ENCODE measurements at regions not wholly inside any gene's neighbourhood (a gene's known extent, or its start where the extent isn't known, plus 50 kb on each side); places are given as distances from the start of the nearest gene placed in this dataset.

DNA sequence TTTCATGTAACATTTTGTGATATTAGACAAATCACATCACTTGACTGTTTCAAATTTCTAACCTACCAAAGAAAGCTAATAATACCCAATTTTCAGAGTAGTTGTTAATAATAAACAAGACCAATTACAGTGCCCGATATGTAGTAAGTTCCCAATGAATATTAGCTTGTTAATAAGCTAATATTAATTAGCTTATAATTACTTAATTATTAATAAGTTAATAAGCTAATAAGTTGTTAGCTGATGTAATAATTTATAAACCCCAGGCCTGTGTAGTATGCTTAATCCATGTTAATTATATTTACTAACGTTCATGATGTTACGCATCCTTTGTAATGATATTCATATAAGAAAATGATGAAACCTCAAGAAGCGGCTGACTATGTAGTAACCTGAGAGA is 643.8 kb upstream of the KIRREL3 start:
- no peak for DNase-seq (ENCODE audit: low read depth in 2 of 2)

GRCh38 chr11:127643268-127644058 is 642.9 kb upstream of the KIRREL3 start:
- DNase-seq (ENCODE audit: low read depth in 2 of 2): no peak

- DNase-seq (ENCODE audit: low read depth in 2 of 2): no peak
Observed at GRCh38 chr11:127640561-127641451, 640.2 kb upstream of the KIRREL3 start.

DNA sequence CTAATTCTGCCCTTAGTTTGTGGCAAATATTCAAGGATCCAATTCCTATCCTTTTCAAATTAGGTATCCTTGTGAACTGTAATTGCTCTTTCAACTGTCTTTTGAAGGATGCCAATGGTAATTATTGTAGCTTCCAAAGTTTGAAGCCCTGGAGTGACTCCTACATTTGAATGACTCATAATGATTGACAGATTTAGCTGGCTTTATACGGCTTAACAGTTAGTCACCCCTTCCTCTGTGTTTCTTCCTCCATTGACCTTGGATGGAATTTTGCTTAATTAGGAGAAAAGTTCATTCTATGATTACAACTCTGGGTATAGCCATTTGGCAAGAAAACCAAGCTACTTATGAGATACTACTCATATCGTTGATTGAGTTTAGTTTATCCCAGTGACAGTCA is 639.3 kb upstream of the KIRREL3 start:
- no peak for DNase-seq (ENCODE audit: low read depth in 2 of 2)

GRCh38 chr11:127632976-127633680 is 632.6 kb upstream of the KIRREL3 start:
- DNase-seq (ENCODE audit: low read depth in 2 of 2): no peak

- DNase-seq (ENCODE audit: low read depth in 2 of 2): no peak
Observed at GRCh38 chr11:127632546-127632945, 632.0 kb upstream of the KIRREL3 start.

- DNase-seq (ENCODE audit: low read depth in 2 of 2): no peak
Observed at GRCh38 chr11:127631974-127632373, 631.4 kb upstream of the KIRREL3 start.

DNA sequence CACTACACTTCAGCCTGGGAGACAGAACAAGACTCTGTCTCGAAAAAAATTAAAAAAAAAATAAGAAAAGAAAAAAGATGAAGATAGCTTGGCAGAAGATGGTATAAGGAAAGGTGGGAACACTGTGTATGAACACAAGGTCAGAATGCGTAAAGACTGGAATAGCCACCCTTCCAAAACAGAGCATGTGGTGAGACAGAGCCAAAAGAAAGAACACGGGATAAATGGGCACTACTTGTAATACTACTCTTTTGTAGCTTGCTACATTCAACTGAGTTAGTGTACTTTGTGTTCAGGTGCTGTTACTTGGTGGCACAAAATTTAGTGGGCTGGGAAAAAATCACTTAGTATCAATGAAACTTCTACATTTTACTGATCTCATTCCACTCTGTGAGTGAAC is 628.6 kb upstream of the KIRREL3 start:
- no peak for DNase-seq (ENCODE audit: low read depth in 2 of 2)

DNA sequence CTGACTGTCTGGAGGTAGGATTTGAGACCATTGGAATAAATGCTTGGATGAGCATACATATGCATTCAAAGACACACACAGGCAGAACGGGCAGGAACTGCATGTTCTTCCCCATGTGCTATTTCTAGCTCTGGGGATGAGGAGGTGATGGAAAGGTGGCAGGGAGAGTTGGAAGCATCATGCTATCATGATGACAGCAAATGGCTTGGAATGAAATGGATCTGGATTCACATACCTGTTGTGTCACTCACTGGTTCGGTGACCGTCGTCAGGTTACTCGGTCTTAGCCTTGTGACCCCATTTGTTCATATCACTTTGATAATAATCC is 627.9 kb upstream of the KIRREL3 start:
- no peak for DNase-seq (ENCODE audit: low read depth in 2 of 2)

DNA sequence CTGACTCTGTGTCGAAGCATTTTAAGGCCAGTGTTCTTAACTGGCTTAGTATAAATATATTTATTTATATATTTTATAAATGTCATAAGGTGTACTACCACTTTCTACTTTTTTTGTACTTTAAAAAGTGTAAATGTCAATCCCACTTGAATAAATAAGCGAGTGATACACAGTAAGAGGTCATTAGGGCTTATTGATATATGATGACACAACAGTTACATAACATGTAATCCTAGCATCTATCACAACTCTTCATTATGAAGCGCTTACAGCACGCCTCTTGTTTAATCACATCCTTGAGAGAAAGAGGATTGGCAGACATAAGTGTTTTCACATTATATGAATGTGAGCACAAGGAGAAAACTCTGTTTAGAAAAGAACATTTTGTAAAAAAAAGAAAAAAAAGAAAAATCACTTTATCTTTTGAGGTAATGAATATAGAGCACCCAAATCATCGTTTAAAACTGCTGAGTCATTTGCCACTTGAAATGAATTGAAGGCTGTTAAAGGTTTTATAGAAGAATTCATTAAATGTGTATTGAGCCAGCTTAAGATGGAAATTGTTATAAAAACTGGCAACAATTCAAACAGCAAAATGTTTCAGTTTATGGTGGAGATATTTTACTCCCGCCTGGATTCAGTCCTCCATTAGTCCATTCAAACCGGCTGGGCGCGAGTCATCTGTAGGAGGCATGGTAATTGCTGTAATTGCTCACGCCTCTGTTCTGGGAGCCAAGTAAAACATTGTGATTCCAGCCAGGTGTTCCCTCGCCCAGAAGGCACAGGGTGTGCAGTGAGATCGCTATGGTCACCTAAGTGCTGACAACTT is 627.3 kb upstream of the KIRREL3 start:
- no peak for DNase-seq (ENCODE audit: low read depth in 2 of 2)

DNA sequence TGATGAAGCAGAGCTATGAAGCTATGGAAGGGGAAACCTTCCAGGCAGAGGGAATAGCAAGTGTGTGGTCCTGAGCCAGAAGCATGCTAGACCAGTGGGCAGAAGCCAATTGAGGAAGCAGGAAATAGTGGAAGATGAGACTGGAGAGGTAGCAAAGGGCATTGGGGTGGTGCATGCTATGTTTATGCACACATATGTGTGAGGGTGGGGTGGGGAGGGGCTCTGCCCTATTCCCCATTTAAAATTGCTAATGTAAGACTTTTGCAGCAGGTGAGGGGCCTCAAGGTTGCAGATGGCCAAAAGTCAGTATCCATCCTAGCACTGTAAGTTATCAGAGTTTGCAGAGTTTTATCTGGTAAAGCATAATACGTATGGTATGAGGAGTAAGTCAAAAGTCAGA is 626.6 kb upstream of the KIRREL3 start:
- DNase-seq (ENCODE audit: low read depth in 2 of 2): no peak

DNA sequence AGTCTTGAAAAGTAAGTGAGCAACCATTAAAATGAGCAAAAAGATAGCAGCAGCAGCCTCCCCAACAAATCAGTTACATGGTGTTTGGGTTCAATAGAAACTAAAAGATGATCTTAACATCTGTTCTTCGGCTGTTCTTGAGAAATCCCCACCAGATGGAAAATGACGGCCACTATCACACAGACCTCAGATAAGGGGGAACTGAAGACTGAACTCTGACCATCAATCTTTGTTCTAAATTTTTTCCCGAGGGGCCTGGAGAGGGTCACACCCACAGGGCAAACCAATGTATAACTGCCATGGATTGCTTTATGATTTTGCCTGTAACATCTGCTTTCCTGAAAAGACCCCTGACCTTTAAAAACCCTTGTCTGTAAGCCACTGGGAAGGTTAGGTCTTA is 624.8 kb upstream of the KIRREL3 start:
- no peak for DNase-seq (ENCODE audit: low read depth in 2 of 2)

- DNase-seq (ENCODE audit: low read depth in 2 of 2): no peak
Observed at GRCh38 chr11:127624306-127624856, 623.8 kb upstream of the KIRREL3 start.

- no peak for DNase-seq (ENCODE audit: low read depth in 2 of 2)
Observed at GRCh38 chr11:127622686-127623085, 622.1 kb upstream of the KIRREL3 start.

GRCh38 chr11:127620671-127621070 is 620.1 kb upstream of the KIRREL3 start:
- DNase-seq (ENCODE audit: low read depth in 2 of 2): no peak

- DNase-seq (ENCODE audit: low read depth in 2 of 2): no peak
Observed at GRCh38 chr11:127619946-127620345, 619.4 kb upstream of the KIRREL3 start.

DNA sequence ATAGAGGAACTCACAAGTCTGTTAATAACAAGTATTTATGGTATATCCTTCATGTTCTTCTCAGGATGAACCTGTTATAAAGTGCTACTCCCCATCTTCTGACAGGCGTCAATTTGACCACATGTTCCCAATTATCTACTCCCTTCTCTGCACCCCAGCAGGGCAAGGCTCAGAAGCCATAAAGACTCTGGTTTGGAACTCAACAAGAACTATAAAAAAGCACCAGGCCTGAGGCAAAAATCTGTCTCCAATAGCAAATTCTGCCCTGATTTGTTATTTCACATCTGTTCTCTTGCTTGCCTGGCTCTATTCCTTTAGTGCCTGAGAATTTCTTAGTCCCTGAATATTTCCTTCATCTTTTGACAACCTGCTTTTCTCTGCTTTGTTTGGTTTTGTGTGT is 618.2 kb upstream of the KIRREL3 start:
- DNase-seq (ENCODE audit: low read depth in 2 of 2): no peak

GRCh38 chr11:127616158-127616557 is 615.6 kb upstream of the KIRREL3 start:
- no peak for DNase-seq (ENCODE audit: low read depth in 2 of 2)

DNA sequence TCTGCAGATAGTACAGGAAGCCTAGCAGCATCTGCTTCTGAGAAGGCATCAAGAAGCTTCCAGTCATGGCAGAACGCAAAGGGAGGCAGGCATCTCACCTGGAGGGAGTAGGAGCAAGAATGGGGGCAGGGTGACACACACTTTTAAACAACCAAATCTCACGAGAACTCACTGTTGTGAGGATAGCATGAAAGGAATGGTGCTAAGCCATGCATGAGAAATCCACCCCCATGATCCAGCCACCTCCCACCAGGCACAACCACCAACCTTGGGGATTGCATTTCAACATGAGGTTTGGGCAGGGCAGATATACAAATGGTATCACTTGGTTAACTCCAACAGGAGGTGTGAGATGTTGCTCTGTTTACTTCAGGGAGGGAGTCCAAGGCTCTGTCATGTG is 612.0 kb upstream of the KIRREL3 start:
- no peak for DNase-seq (ENCODE audit: low read depth in 2 of 2)

- DNase-seq (ENCODE audit: low read depth in 2 of 2): no peak
Observed at GRCh38 chr11:127609025-127609773, 608.6 kb upstream of the KIRREL3 start.
